ENCODE measurements at regions not wholly inside any gene's neighbourhood (a gene's known extent, or its start where the extent isn't known, plus 50 kb on each side); places are given as distances from the start of the nearest gene placed in this dataset.

GRCh38 chr18:1895456-1896185 is 675.7 kb downstream of the METTL4 start:
- Histone ChIP-seq H3K4me3 (ENCODE audit: low read depth in 1 of 2, low read length in 2 of 2) (no peak overlapping the region), H3K36me3 (ENCODE audit: insufficient read depth, low read length) (no peaks in the 10 kb centered on the region), H3K4me2 (ENCODE audit: insufficient read depth, low read length) (no peak overlapping the region), H4K20me1 (ENCODE audit: insufficient read depth, low read length) (no peaks in the 10 kb centered on the region), H2AFZ (ENCODE audit: low read depth, low read length) (no peak overlapping the region), H3K27ac (ENCODE audit: low read length) (no peak overlapping the region), H3K9ac (ENCODE audit: low read depth, low read length) (no peak overlapping the region), H3K27me3 (ENCODE audit: insufficient read depth, low read length, poor library complexity) (peaks cover 4% of the 10 kb centered on the region), H3K4me1 (ENCODE audit: insufficient read depth, low read length) (no peaks in the 10 kb centered on the region), H3K9me3 (ENCODE audit: insufficient read depth, low read length, severe bottlenecking) (no peaks in the 10 kb centered on the region), H3K79me2 (ENCODE audit: insufficient read depth, low read length) (no peaks in the 10 kb centered on the region)
- ATAC-seq (ENCODE audit: insufficient read depth, low read depth) (no peak), DNase-seq (no peak)
- TF ChIP-seq CTCF (IDR thresholded peaks at IDR 0.05; ENCODE audit: borderline replicate concordance, extremely low read depth, low read length, poor library complexity, severe bottlenecking) (no peak), EZH2 (IDR thresholded peaks at IDR 0.05; ENCODE audit: borderline replicate concordance, low read depth, low read length, severe bottlenecking) (no peak)

- H3K4me3 ChIP-seq (ENCODE audit: low read depth in 1 of 2, low read length in 2 of 2): no peak overlapping the region
- no peaks in the 10 kb centered on the region for H4K20me1 ChIP-seq (ENCODE audit: insufficient read depth, low read length)
- no peaks in the 10 kb centered on the region for H3K36me3 ChIP-seq (ENCODE audit: insufficient read depth, low read length)
- no peak for DNase-seq
- H2AFZ ChIP-seq (ENCODE audit: low read depth, low read length): no peak overlapping the region
- H3K27me3 ChIP-seq (ENCODE audit: insufficient read depth, low read length, poor library complexity): no peaks in the 10 kb centered on the region
- no peak overlapping the region for H3K9ac ChIP-seq (ENCODE audit: low read depth, low read length)
- H3K4me2 ChIP-seq (ENCODE audit: insufficient read depth, low read length): no peak overlapping the region
- no peak overlapping the region for H3K27ac ChIP-seq (ENCODE audit: low read length)
- no peaks in the 10 kb centered on the region for H3K4me1 ChIP-seq (ENCODE audit: insufficient read depth, low read length)
- no peaks in the 10 kb centered on the region for H3K79me2 ChIP-seq (ENCODE audit: insufficient read depth, low read length)
- no peaks in the 10 kb centered on the region for H3K9me3 ChIP-seq (ENCODE audit: insufficient read depth, low read length, severe bottlenecking)
- ATAC-seq (ENCODE audit: insufficient read depth, low read depth): no peak
- no peak for TF ChIP-seq EZH2 (IDR thresholded peaks at IDR 0.05; ENCODE audit: borderline replicate concordance, low read depth, low read length, severe bottlenecking)
- no peak for TF ChIP-seq CTCF (IDR thresholded peaks at IDR 0.05; ENCODE audit: borderline replicate concordance, extremely low read depth, low read length, poor library complexity, severe bottlenecking)
Measured at GRCh38 chr18:1906421-1906820, 664.9 kb downstream of the METTL4 start.

GRCh38 chr18:1907470-1908206 is 663.7 kb downstream of the METTL4 start:
- TF ChIP-seq EZH2 (IDR thresholded peaks at IDR 0.05; ENCODE audit: borderline replicate concordance, low read depth, low read length, severe bottlenecking) (no peak), CTCF (IDR thresholded peaks at IDR 0.05; ENCODE audit: borderline replicate concordance, extremely low read depth, low read length, poor library complexity, severe bottlenecking) (no peak)
- no peak for ATAC-seq (ENCODE audit: insufficient read depth, low read depth)

More at GRCh38 chr18:1907470-1908206, 663.7 kb downstream of the METTL4 start:
- Histone ChIP-seq H4K20me1 (ENCODE audit: insufficient read depth, low read length) (no peaks in the 10 kb centered on the region), H3K27me3 (ENCODE audit: insufficient read depth, low read length, poor library complexity) (no peaks in the 10 kb centered on the region), H3K4me2 (ENCODE audit: insufficient read depth, low read length) (no peak overlapping the region), H2AFZ (ENCODE audit: low read depth, low read length) (no peak overlapping the region), H3K4me1 (ENCODE audit: insufficient read depth, low read length) (no peaks in the 10 kb centered on the region), H3K27ac (ENCODE audit: low read length) (no peak overlapping the region), H3K9ac (ENCODE audit: low read depth, low read length) (no peak overlapping the region), H3K9me3 (ENCODE audit: insufficient read depth, low read length, severe bottlenecking) (no peaks in the 10 kb centered on the region), H3K79me2 (ENCODE audit: insufficient read depth, low read length) (no peaks in the 10 kb centered on the region), H3K4me3 (ENCODE audit: low read depth in 1 of 2, low read length in 2 of 2) (no peak overlapping the region), H3K36me3 (ENCODE audit: insufficient read depth, low read length) (no peaks in the 10 kb centered on the region)
- no peak for DNase-seq

Measured in DND-41 (cell line).